ENCODE measurements at regions not wholly inside any gene's neighbourhood (a gene's known extent, or its start where the extent isn't known, plus 50 kb on each side); places are given as distances from the start of the nearest gene placed in this dataset.

- no peak for TF ChIP-seq GATA3 (IDR thresholded peaks at IDR 0.05; ENCODE audit: low read depth, low read length)
- no peak for TF ChIP-seq GATA2 (IDR thresholded peaks at IDR 0.05; ENCODE audit: low read depth, low read length)
Observed at GRCh38 chr2:83224591-83225200, 1234.4 kb downstream of the SUCLG1 start.

All from SH-SY5Y (cell line).